ENCODE measurements at regions not wholly inside any gene's neighbourhood (a gene's known extent, or its start where the extent isn't known, plus 50 kb on each side); places are given as distances from the start of the nearest gene placed in this dataset.
A peak's percentile ranks its signal among the peaks of the same experiment; 100 is the strongest.
"Not testable (repeated sequence)": the region's sequence is repeated elsewhere in the genome, so short reads cannot be mapped to it uniquely, and the experiment has no call there.

DNA sequence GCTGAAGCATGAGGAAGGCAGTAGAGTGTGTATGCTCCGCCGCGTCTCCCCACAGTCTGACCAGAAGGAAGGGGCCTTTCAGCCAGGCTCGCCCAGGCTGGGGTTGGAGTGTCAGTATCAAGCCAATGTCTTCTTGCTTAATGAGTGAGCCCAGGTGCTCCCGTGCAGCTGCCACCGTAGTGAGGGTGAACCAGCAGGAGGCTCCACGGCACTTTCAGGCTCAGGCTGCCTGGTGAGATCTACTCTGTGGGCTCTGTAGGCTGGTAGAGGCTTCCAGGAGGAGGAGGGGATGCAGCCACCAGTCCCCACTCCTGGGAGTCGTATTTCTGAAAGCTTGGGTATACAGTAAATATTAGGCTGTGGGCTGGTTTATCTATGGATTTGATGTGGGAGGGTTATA lies 98.1 kb upstream of the ADCY2 start:
- H3K36me3 ChIP-seq; H3K4me1 ChIP-seq (replicated peaks); H3K9me3 ChIP-seq (replicated peaks): not testable (repeated sequence)

DNA sequence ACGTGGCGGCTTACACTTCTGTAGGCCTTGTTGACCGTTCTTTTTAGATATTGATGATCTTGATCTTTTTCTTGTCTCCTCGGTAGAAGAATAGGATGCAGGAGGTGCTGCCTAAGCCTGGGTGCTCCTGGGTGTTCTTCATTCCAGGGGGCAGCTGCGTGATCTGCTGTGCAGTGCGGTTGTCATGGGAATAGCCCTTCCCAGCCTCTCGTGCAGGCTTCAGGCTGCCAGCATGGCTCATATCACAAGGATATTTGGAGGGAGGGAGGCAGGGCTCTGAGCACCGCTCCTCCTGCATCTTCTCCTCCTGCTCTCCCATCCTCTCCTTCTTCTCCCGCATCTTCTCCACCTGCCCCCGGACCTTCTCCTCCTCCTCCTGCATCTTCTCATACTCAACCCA lies 96.2 kb upstream of the ADCY2 start:
- H3K27ac ChIP-seq; DNase-seq (ENCODE audit: low read depth in 1 of 2, low spot score in 2 of 2); H3K4me1 ChIP-seq (replicated peaks); H3K4me3 ChIP-seq; H3K36me3 ChIP-seq; H3K9me3 ChIP-seq (replicated peaks); H3K27me3 ChIP-seq (replicated peaks): not testable (repeated sequence)

More for the DNA sequence above, 98.1 kb upstream of the ADCY2 start:
- H3K27me3 ChIP-seq (replicated peaks); H3K4me3 ChIP-seq; DNase-seq (ENCODE audit: low read depth in 1 of 2, low spot score in 2 of 2); H3K27ac ChIP-seq: not testable (repeated sequence)

- not testable (repeated sequence) for H3K27ac ChIP-seq; H3K36me3 ChIP-seq; H3K4me1 ChIP-seq (replicated peaks); DNase-seq (ENCODE audit: low read depth in 1 of 2, low spot score in 2 of 2); H3K27me3 ChIP-seq (replicated peaks); H3K9me3 ChIP-seq (replicated peaks); H3K4me3 ChIP-seq
Observed at GRCh38 chr5:7305000-7305674, 90.8 kb upstream of the ADCY2 start.

GRCh38 chr5:7306556-7306955 lies 89.4 kb upstream of the ADCY2 start:
- not testable (repeated sequence) for H3K27ac ChIP-seq; H3K27me3 ChIP-seq (replicated peaks); H3K4me3 ChIP-seq; H3K9me3 ChIP-seq (replicated peaks); H3K36me3 ChIP-seq; DNase-seq (ENCODE audit: low read depth in 1 of 2, low spot score in 2 of 2); H3K4me1 ChIP-seq (replicated peaks)

GRCh38 chr5:7307709-7308108 lies 88.2 kb upstream of the ADCY2 start:
- not testable (repeated sequence) for H3K36me3 ChIP-seq; DNase-seq (ENCODE audit: low read depth in 1 of 2, low spot score in 2 of 2); H3K4me3 ChIP-seq; H3K27me3 ChIP-seq (replicated peaks); H3K9me3 ChIP-seq (replicated peaks); H3K27ac ChIP-seq; H3K4me1 ChIP-seq (replicated peaks)

- H3K9me3 ChIP-seq (replicated peaks); H3K27ac ChIP-seq; DNase-seq (ENCODE audit: low read depth in 1 of 2, low spot score in 2 of 2); H3K4me1 ChIP-seq (replicated peaks); H3K4me3 ChIP-seq; H3K27me3 ChIP-seq (replicated peaks); H3K36me3 ChIP-seq: not testable (repeated sequence)
Observed at GRCh38 chr5:7309715-7310114, 86.2 kb upstream of the ADCY2 start.

DNA sequence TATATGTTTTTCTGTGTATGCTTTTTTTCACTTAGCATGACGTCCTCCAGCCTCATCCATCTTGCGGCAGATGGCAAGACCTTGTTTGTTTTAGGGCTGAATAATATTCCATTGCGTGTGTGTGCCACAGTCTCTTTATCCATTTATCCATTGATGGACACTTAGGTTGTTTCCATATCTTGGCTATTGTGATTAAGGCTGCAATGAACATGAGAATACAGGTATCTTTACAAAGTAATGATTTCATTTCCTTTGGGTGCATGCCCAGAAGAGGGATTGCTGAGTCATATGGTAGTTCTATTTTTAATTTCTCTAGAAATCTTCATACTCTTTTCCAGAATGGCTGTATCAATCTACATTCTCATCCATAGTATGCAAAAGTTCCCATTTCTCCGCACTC lies 85.3 kb upstream of the ADCY2 start:
- not testable (repeated sequence) for H3K4me3 ChIP-seq; H3K9me3 ChIP-seq (replicated peaks); H3K27ac ChIP-seq; H3K27me3 ChIP-seq (replicated peaks); H3K36me3 ChIP-seq; DNase-seq (ENCODE audit: low read depth in 1 of 2, low spot score in 2 of 2); H3K4me1 ChIP-seq (replicated peaks)

DNA sequence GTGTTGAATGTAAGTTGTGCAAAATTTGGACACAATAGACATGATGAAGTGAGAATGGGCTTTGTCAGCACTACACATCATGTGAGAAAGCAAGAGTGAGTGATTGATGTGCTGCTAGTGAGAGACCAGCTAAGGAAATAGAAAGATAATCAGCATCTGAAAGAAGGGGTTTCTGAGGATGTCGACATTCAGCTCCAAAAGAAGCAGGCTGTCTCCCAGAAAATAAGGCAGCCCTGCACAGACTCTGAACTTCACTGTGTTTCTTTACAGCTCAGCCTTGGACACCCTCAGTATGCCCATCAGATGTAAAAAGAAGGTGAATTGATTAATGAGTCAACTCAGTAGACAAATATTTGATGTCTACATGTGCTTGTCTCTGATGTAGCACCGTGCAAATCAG lies 80.8 kb upstream of the ADCY2 start:
- no peak for DNase-seq (ENCODE audit: low read depth in 1 of 2, low spot score in 2 of 2)
- Histone ChIP-seq H3K27me3 (replicated peaks) (no peaks in the 10 kb centered on the region), H3K27ac (no peak overlapping the region), H3K9me3 (replicated peaks) (no peaks in the 10 kb centered on the region), H3K4me3 (no peak overlapping the region), H3K4me1 (replicated peaks) (peaks cover under 1% of the 10 kb centered on the region), H3K36me3 (no peaks in the 10 kb centered on the region)

DNA sequence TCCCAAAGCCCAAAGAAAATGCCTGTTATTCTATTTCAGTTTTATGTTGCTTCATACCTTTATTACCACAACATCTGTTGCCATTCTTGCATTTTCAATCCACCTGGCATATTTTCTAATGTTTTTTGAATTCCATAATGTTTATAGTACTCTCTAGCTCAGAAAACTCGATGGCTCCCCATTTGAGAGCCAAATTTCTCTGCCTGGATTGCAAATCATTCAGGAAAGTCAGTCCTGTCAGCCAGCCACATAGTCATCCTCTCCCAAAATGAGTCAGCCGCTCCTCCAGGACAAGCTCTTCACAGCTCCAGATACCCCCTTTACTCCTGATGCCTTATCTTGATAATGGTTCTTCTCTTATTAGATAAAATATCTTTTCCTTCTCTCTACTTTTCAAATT lies 78.2 kb upstream of the ADCY2 start:
- Histone ChIP-seq H3K4me1 (replicated peaks) (peaks cover 23% of the 10 kb centered on the region), H3K36me3 (no peaks in the 10 kb centered on the region), H3K9me3 (replicated peaks) (no peaks in the 10 kb centered on the region), H3K27ac (no peak overlapping the region), H3K4me3 (no peak overlapping the region), H3K27me3 (replicated peaks) (no peaks in the 10 kb centered on the region)
- DNase-seq (ENCODE audit: low read depth in 1 of 2, low spot score in 2 of 2), result no peak

GRCh38 chr5:7320701-7321301 lies 75.1 kb upstream of the ADCY2 start:
- peaks cover 28% of the 10 kb centered on the region for H3K4me1 ChIP-seq (replicated peaks)
- H3K27ac ChIP-seq, result peak overlapping the region; percentile 77
- DNase-seq (ENCODE audit: low read depth in 1 of 2, low spot score in 2 of 2), result no peak
- H3K36me3 ChIP-seq, result no peaks in the 10 kb centered on the region
- H3K9me3 ChIP-seq (replicated peaks), result no peaks in the 10 kb centered on the region
- no peak overlapping the region for H3K4me3 ChIP-seq
- no peaks in the 10 kb centered on the region for H3K27me3 ChIP-seq (replicated peaks)

DNA sequence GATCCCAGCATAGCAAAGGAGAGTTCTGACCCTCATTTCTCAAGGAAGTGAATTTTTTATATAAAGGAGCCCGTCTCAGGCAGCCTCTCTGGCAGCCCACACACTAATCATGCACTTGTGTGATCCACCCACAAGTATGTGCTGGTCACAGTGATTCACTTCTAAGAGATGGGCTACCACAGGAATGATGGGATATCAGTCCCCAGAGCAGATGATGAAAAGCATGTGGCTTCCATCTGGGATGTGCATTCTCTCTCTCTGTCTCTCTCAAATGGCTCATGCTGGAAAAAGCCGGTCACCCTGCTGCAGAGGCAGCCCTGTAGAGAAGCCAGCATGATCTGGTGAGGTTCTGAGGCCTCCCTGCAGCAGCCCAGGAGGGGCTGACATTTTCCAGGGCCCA lies 74.2 kb upstream of the ADCY2 start:
- peak; percentile 91 to 94 for DNase-seq (ENCODE audit: low read depth in 1 of 2, low spot score in 2 of 2)
- H3K4me3 ChIP-seq, result no peak overlapping the region
- no peaks in the 10 kb centered on the region for H3K27me3 ChIP-seq (replicated peaks)
- H3K27ac ChIP-seq, result peak overlapping the region; percentile 77
- peaks cover 28% of the 10 kb centered on the region for H3K4me1 ChIP-seq (replicated peaks)
- H3K36me3 ChIP-seq, result no peaks in the 10 kb centered on the region
- no peaks in the 10 kb centered on the region for H3K9me3 ChIP-seq (replicated peaks)

DNA sequence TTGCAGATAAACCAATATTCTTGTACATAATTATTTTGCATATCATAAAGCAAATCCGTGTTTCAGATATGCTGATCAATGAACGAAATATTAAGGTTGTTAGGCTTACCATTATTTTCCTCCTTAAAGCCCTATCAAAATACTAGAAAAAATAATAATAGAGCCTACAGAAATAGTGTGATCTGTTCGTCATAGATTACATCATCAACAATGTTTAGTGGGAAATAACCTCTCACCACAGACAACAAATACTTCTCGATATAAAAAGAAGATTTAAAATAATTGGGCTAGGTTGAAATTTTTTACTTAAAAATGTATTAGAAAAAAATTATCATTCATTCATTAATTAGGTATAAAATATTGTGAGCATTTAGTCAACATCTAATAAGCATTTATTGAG lies 71.0 kb upstream of the ADCY2 start:
- Histone ChIP-seq H3K27me3 (replicated peaks) (no peaks in the 10 kb centered on the region), H3K27ac (no peak overlapping the region), H3K9me3 (replicated peaks) (no peaks in the 10 kb centered on the region), H3K4me3 (no peak overlapping the region), H3K4me1 (replicated peaks) (peaks cover 41% of the 10 kb centered on the region), H3K36me3 (no peaks in the 10 kb centered on the region)
- DNase-seq (ENCODE audit: low read depth in 1 of 2, low spot score in 2 of 2), result no peak

GRCh38 chr5:7325975-7326913 lies 69.7 kb upstream of the ADCY2 start:
- no peaks in the 10 kb centered on the region for H3K9me3 ChIP-seq (replicated peaks)
- no peaks in the 10 kb centered on the region for H3K36me3 ChIP-seq
- H3K27ac ChIP-seq, result no peak overlapping the region
- H3K4me1 ChIP-seq (replicated peaks), result peaks cover 43% of the 10 kb centered on the region
- no peak for DNase-seq (ENCODE audit: low read depth in 1 of 2, low spot score in 2 of 2)
- no peak overlapping the region for H3K4me3 ChIP-seq
- H3K27me3 ChIP-seq (replicated peaks), result no peaks in the 10 kb centered on the region

- H3K27ac ChIP-seq, result peak overlapping the region; percentile 84
- peaks cover 28% of the 10 kb centered on the region for H3K4me1 ChIP-seq (replicated peaks)
- no peak for DNase-seq (ENCODE audit: low read depth in 1 of 2, low spot score in 2 of 2)
- no peak overlapping the region for H3K4me3 ChIP-seq
- H3K36me3 ChIP-seq, result no peaks in the 10 kb centered on the region
- H3K27me3 ChIP-seq (replicated peaks), result no peaks in the 10 kb centered on the region
- H3K9me3 ChIP-seq (replicated peaks), result no peaks in the 10 kb centered on the region
Observed at GRCh38 chr5:7329141-7329540, 66.8 kb upstream of the ADCY2 start.

All from SJSA1 (cell line).